WTC11 (cell line): ENCODE measurements at regions not wholly inside any gene's neighbourhood (a gene's known extent, or its start where the extent isn't known, plus 50 kb on each side); places are given as distances from the start of the nearest gene placed in this dataset.
"Not testable (repeated sequence)": the region's sequence is repeated elsewhere in the genome, so short reads cannot be mapped to it uniquely, and the experiment has no call there.

ENCODE experiments used
- ATAC-seq: fragments of 200-7000 bp; cut with Tn5 transposase; 2 replicates; pipeline ENCODE4 v1.10.0; 2021; ENCODE audit warnings: mild to moderate bottlenecking, moderate library complexity
- CTCF ChIA-PET: fragments of 300-600 bp; sonication (Branson Sonifier 250); formaldehyde crosslinking; loops from one replicate; lab custom pipeline; 2021; ENCODE audit warnings: antibody characterized with exemption; lab: Charles Lee
- POLR2A ChIA-PET: fragments of 350-600 bp; sonication (Branson Sonifier 250); formaldehyde crosslinking; loops from one replicate; lab custom pipeline; 2021; ENCODE audit warnings: antibody characterized with exemption; lab: Charles Lee
- DNase-seq: peaks from one replicate; pipeline ENCODE4 v3.0.0; 2021; ENCODE audit warnings: low spot score
- H3K27ac Mint-ChIP-seq: 2 replicates; pipeline ENCODE4 v1.8.0; 2021; ENCODE audit warnings: mixed read lengths
- H3K27me3 Mint-ChIP-seq: 2 replicates; pipeline ENCODE4 v1.8.0; 2021; ENCODE audit warnings: low read depth, mild to moderate bottlenecking, moderate library complexity, mixed read lengths
- H3K36me3 Mint-ChIP-seq: 2 replicates; pipeline ENCODE4 v1.8.0; 2021; ENCODE audit warnings: mixed read lengths
- H3K4me1 Mint-ChIP-seq: 2 replicates; pipeline ENCODE4 v1.8.0; 2022; ENCODE audit warnings: mixed read lengths
- H3K4me3 Mint-ChIP-seq: 2 replicates; pipeline ENCODE4 v1.8.0; 2021; ENCODE audit warnings: mild to moderate bottlenecking, moderate library complexity, mixed read lengths
- H3K9me3 Mint-ChIP-seq: 2 replicates; pipeline ENCODE4 v1.8.0; 2021; ENCODE audit warnings: mixed read lengths
- CBFB ChIP-seq: sonication (generic); formaldehyde crosslinking; IDR thresholded peaks from 2 replicates; pipeline ENCODE4 v1.8.1; 2022; ENCODE audit warnings: mild to moderate bottlenecking, low read depth, missing genetic modification reagents
- E2F5 ChIP-seq: sonication (generic); formaldehyde crosslinking; IDR thresholded peaks from 2 replicates; pipeline ENCODE4 v1.8.1; 2022; ENCODE audit warnings: mild to moderate bottlenecking, moderate library complexity, missing genetic modification reagents
- EMX1 ChIP-seq: fragments of 250-450 bp; sonication (Bioruptor Pico); IDR thresholded peaks from 2 replicates; pipeline ENCODE4 v1.8.0; 2021; ENCODE audit warnings: mild to moderate bottlenecking
- ERG ChIP-seq: fragments of 250-450 bp; sonication (Bioruptor Pico); IDR thresholded peaks from 2 replicates; pipeline ENCODE4 v1.8.0; 2021; ENCODE audit warnings: mild to moderate bottlenecking
- FOXK1 ChIP-seq: sonication (generic); formaldehyde crosslinking; IDR thresholded peaks from 2 replicates; pipeline ENCODE4 v1.8.0; 2022; ENCODE audit warnings: mild to moderate bottlenecking, moderate library complexity, missing genetic modification reagents
- GABPB1 ChIP-seq: sonication (generic); formaldehyde crosslinking; IDR thresholded peaks from 2 replicates; pipeline ENCODE4 v1.8.1; 2023; ENCODE audit warnings: mild to moderate bottlenecking, missing genetic modification reagents
- GTF2I ChIP-seq: fragments of 250-450 bp; sonication (Bioruptor Pico); conservative IDR thresholded peaks from 2 replicates; pipeline ENCODE4 v1.4.0; 2021; ENCODE audit warnings: mild to moderate bottlenecking
- JUN ChIP-seq: sonication (generic); formaldehyde crosslinking; IDR thresholded peaks from 2 replicates; pipeline ENCODE4 v1.8.0; 2023; ENCODE audit warnings: mild to moderate bottlenecking, missing genetic modification reagents
- KAT7 ChIP-seq: sonication (generic); formaldehyde crosslinking; IDR thresholded peaks from 2 replicates; pipeline ENCODE4 v1.8.1; 2023; ENCODE audit warnings: missing genetic modification reagents, mild to moderate bottlenecking, borderline replicate concordance
- NFE2L1 ChIP-seq: sonication (generic); formaldehyde crosslinking; IDR thresholded peaks from 2 replicates; pipeline ENCODE4 v1.8.1; 2023; ENCODE audit warnings: missing genetic modification reagents
- NFYB ChIP-seq: sonication (generic); formaldehyde crosslinking; conservative IDR thresholded peaks from 2 replicates; pipeline ENCODE4 v1.8.0; 2022; ENCODE audit warnings: low read depth, missing genetic modification reagents
- NR1H2 ChIP-seq: sonication (generic); formaldehyde crosslinking; IDR thresholded peaks from 2 replicates; pipeline ENCODE4 v1.9.0; 2021; ENCODE audit warnings: mild to moderate bottlenecking, moderate library complexity, missing genetic modification reagents
- NR3C1 ChIP-seq: sonication (generic); formaldehyde crosslinking; conservative IDR thresholded peaks from 2 replicates; pipeline ENCODE4 v1.8.1; 2023; ENCODE audit warnings: low read depth, mild to moderate bottlenecking, missing genetic modification reagents
- PRDM15 ChIP-seq: sonication (generic); formaldehyde crosslinking; IDR thresholded peaks from 2 replicates; pipeline ENCODE4 v1.8.0; 2022; ENCODE audit warnings: missing genetic modification reagents
- PREB ChIP-seq: sonication (generic); formaldehyde crosslinking; IDR thresholded peaks from 2 replicates; pipeline ENCODE4 v1.8.1; 2022; ENCODE audit warnings: mild to moderate bottlenecking, missing genetic modification reagents, moderate library complexity, borderline replicate concordance
- TP53 ChIP-seq: sonication (generic); formaldehyde crosslinking; IDR thresholded peaks from 2 replicates; pipeline ENCODE4 v1.8.1; 2023; ENCODE audit warnings: mild to moderate bottlenecking, missing genetic modification reagents
- ZBTB43 ChIP-seq: sonication (generic); formaldehyde crosslinking; IDR thresholded peaks from 2 replicates; pipeline ENCODE4 v1.8.1; 2023; ENCODE audit warnings: mild to moderate bottlenecking, missing genetic modification reagents
- ZNF121 ChIP-seq: sonication (generic); formaldehyde crosslinking; IDR thresholded peaks from 2 replicates; pipeline ENCODE4 v1.8.0; 2023; ENCODE audit warnings: missing genetic modification reagents
- ZNF138 ChIP-seq: sonication (generic); formaldehyde crosslinking; conservative IDR thresholded peaks from 2 replicates; pipeline ENCODE4 v1.8.1; 2022; ENCODE audit warnings: mild to moderate bottlenecking, moderate library complexity, missing genetic modification reagents
- ZNF232 ChIP-seq: sonication (generic); formaldehyde crosslinking; IDR thresholded peaks from 2 replicates; pipeline ENCODE4 v1.8.0; 2022; ENCODE audit warnings: mild to moderate bottlenecking, missing genetic modification reagents
- ZNF423 ChIP-seq: fragments of 250-450 bp; sonication (Bioruptor Pico); IDR thresholded peaks from 2 replicates; pipeline ENCODE4 v2.1.2; 2022; ENCODE audit warnings: mild to moderate bottlenecking, moderate library complexity
- ZNF671 ChIP-seq: fragments of 250-450 bp; sonication (Bioruptor Pico); IDR thresholded peaks from 2 replicates; pipeline ENCODE4 v1.8.0; 2021; ENCODE audit warnings: mild to moderate bottlenecking

GRCh38 chr4:56132835-56133234, 184.1 kb downstream of the CEP135 start:
- Mint-ChIP-seq H3K27me3 (no peaks in the 10 kb centered on the region), H3K9me3 (no peaks in the 10 kb centered on the region), H3K27ac (no peak overlapping the region), H3K36me3 (no peaks in the 10 kb centered on the region), H3K4me3 (no peak overlapping the region), H3K4me1 (peaks cover 24% of the 10 kb centered on the region)
- ChIA-PET POLR2A (interaction anchor here (0.6 kb wide), 1 partner anchor 9 kb away, joined by 3 read pairs; no protein-coding TSS in a partner anchor), CTCF (interaction anchor here (1.3 kb wide), 1 partner anchor 12 kb away, joined by 3 read pairs; no protein-coding TSS in a partner anchor)
- DNase-seq (no peak), ATAC-seq (no peak)
- TF ChIP-seq E2F5 (CRISPR knock-in tag) (no peak), NFYB (CRISPR knock-in tag) (no peak), NR3C1 (no peak), TP53 (CRISPR knock-in tag) (no peak), ZNF138 (CRISPR knock-in tag) (no peak), GABPB1 (CRISPR knock-in tag) (no peak)
- TF ChIP-seq, all 79 proteins: peak for 0

- H3K4me1 Mint-ChIP-seq = peaks cover 28% of the 10 kb centered on the region
- not testable (repeated sequence) for H3K4me3 Mint-ChIP-seq, H3K9me3 Mint-ChIP-seq, H3K36me3 Mint-ChIP-seq, H3K27me3 Mint-ChIP-seq, DNase-seq, ATAC-seq, H3K27ac Mint-ChIP-seq
- ChIA-PET POLR2A (interaction anchor here (0.6 kb wide), 1 partner anchor 9 kb away, joined by 3 read pairs; no protein-coding TSS in a partner anchor), CTCF (interaction anchor here (1.3 kb wide), 1 partner anchor 13 kb away, joined by 3 read pairs; no protein-coding TSS in a partner anchor)
- peak; percentile 84; the same call in 1 of the 2 replicates for TF ChIP-seq ZNF121
Measured at GRCh38 chr4:56132188-56132587, 183.4 kb downstream of the CEP135 start.

GRCh38 chr4:56130606-56131155, 181.9 kb downstream of the CEP135 start:
- Mint-ChIP-seq H3K9me3 (peaks cover 10% of the 10 kb centered on the region), H3K4me3 (no peak overlapping the region), H3K4me1 (peaks cover 32% of the 10 kb centered on the region), H3K27ac (no peak overlapping the region), H3K36me3 (peaks cover 3% of the 10 kb centered on the region; the same call in 1 of the 2 replicates), H3K27me3 (no peaks in the 10 kb centered on the region)
- ATAC-seq (no peak), DNase-seq (no peak)
- TF ChIP-seq ZNF232 (no peak), ZNF423 (CRISPR knock-in tag) (no peak), GTF2I (CRISPR knock-in tag) (no peak), KAT7 (CRISPR knock-in tag) (no peak), ERG (no peak), CBFB (CRISPR knock-in tag) (no peak), ZBTB43 (CRISPR knock-in tag) (no peak), ZNF671 (no peak), FOXK1 (CRISPR knock-in tag) (no peak), JUN (CRISPR knock-in tag) (no peak), PREB (CRISPR knock-in tag) (no peak), PRDM15 (CRISPR knock-in tag) (no peak), NR1H2 (CRISPR knock-in tag) (no peak), NFE2L1 (CRISPR knock-in tag) (no peak), EMX1 (CRISPR knock-in tag) (no peak)
- ChIA-PET CTCF (interaction anchor here (1.3 to 1.4 kb wide), 2 partner anchors 18 to 126 kb away, joined by 3 read pairs; no protein-coding TSS in a partner anchor), POLR2A (no interaction called here)
